SK-MEL-5 (cell line): ENCODE measurements at regions not wholly inside any gene's neighbourhood (a gene's known extent, or its start where the extent isn't known, plus 50 kb on each side); places are given as distances from the start of the nearest gene placed in this dataset.

ENCODE experiments used
- DNase-seq: peaks from one replicate; pipeline ENCODE4 v3.0.0-alpha.2; 2016; ENCODE audit warnings: low read depth, low spot score
- in situ Hi-C: cut with HindIII; loops from 2 replicates; pipeline ENCODE4 v1.10.0; 2016; ENCODE audit warnings: low sequenced_read_pairs, high pct_unique_total_duplicates, low pct_unique_long_range_greater_than_20kb

GRCh38 chr2:146912536-146912935, 932.3 kb upstream of the ACVR2A start:
- in situ Hi-C loops: no loop called here

GRCh38 chr2:146908776-146909175, 936.1 kb upstream of the ACVR2A start:
- in situ Hi-C loops: no loop called here
- DNase-seq: no peak

More at GRCh38 chr2:146912536-146912935, 932.3 kb upstream of the ACVR2A start:
- no peak for DNase-seq

- no peak for DNase-seq
- in situ Hi-C loops: no loop called here
Observed at GRCh38 chr2:146898083-146898482, 946.7 kb upstream of the ACVR2A start.

GRCh38 chr2:146894514-146894913, 950.3 kb upstream of the ACVR2A start:
- no peak for DNase-seq
- in situ Hi-C loops: no loop called here

GRCh38 chr2:146893500-146894041, 951.3 kb upstream of the ACVR2A start:
- in situ Hi-C loops: no loop called here
- no peak for DNase-seq

- in situ Hi-C loops: no loop called here
- no peak for DNase-seq
Observed at GRCh38 chr2:146890491-146890890, 954.3 kb upstream of the ACVR2A start.

GRCh38 chr2:146879882-146880281, 964.9 kb upstream of the ACVR2A start:
- DNase-seq: no peak
- in situ Hi-C loops: no loop called here

GRCh38 chr2:146874260-146874658, 970.6 kb upstream of the ACVR2A start:
- no peak for DNase-seq
- in situ Hi-C loops: no loop called here

- in situ Hi-C loops: no loop called here
- no peak for DNase-seq
Observed at GRCh38 chr2:146873646-146874259, 971.1 kb upstream of the ACVR2A start.

GRCh38 chr2:146873056-146873455, 971.8 kb upstream of the ACVR2A start:
- in situ Hi-C loops: no loop called here
- no peak for DNase-seq

- in situ Hi-C loops: no loop called here
Observed at GRCh38 chr2:146870691-146871090, 974.1 kb upstream of the ACVR2A start.

GRCh38 chr2:146869328-146869727, 975.5 kb upstream of the ACVR2A start:
- in situ Hi-C loops: no loop called here
- no peak for DNase-seq

More at GRCh38 chr2:146870691-146871090, 974.1 kb upstream of the ACVR2A start:
- no peak for DNase-seq

GRCh38 chr2:146868051-146868450, 976.8 kb upstream of the ACVR2A start:
- in situ Hi-C loops: no loop called here
- no peak for DNase-seq

- no peak for DNase-seq
- in situ Hi-C loops: no loop called here
Observed at GRCh38 chr2:146867477-146867986, 977.3 kb upstream of the ACVR2A start.

- in situ Hi-C loops: no loop called here
- no peak for DNase-seq
Observed at GRCh38 chr2:146853741-146854444, 990.9 kb upstream of the ACVR2A start.

- no peak for DNase-seq
- in situ Hi-C loops: no loop called here
Observed at GRCh38 chr2:146852661-146853060, 992.2 kb upstream of the ACVR2A start.

- no peak for DNase-seq
- in situ Hi-C loops: no loop called here
Observed at GRCh38 chr2:146850746-146851145, 994.1 kb upstream of the ACVR2A start.

GRCh38 chr2:146847846-146848245, 997.0 kb upstream of the ACVR2A start:
- in situ Hi-C loops: no loop called here
- DNase-seq: no peak
